Neural cell (in vitro differentiated cells): ENCODE measurements at regions not wholly inside any gene's neighbourhood (a gene's known extent, or its start where the extent isn't known, plus 50 kb on each side); places are given as distances from the start of the nearest gene placed in this dataset.

Experiments used
- EP300 ChIP-seq: fragments of 450-650 bp; conservative IDR thresholded peaks from 2 replicates; pipeline ENCODE4 v1.6.1; 2014; ENCODE audit warnings: antibody characterized with exemption, mild to moderate bottlenecking, moderate library complexity; ENCODE audit not compliant: poor library complexity, severe bottlenecking
- EZH2 ChIP-seq: fragments of 200-600, 300-800 bp; shearing (Covaris generic), sonication (generic); IDR thresholded peaks from 2 replicates; pipeline ENCODE4 v1.6.1; 2014; ENCODE audit warnings: antibody characterized with exemption, low read length, borderline replicate concordance, mild to moderate bottlenecking; ENCODE audit not compliant: insufficient read depth, poor library complexity, severe bottlenecking
- MXI1 ChIP-seq: fragments of 450-650 bp; conservative IDR thresholded peaks from 2 replicates; pipeline ENCODE4 v1.6.1; 2014; ENCODE audit warnings: antibody characterized with exemption, mild to moderate bottlenecking; ENCODE audit not compliant: poor library complexity, severe bottlenecking
- POLR2AphosphoS5 ChIP-seq: IDR thresholded peaks from 2 replicates; pipeline ENCODE4 v1.6.1; 2012
- RAD21 ChIP-seq: fragments of 450-650 bp; conservative IDR thresholded peaks from 2 replicates; pipeline ENCODE4 v1.6.1; 2014; ENCODE audit warnings: antibody characterized with exemption, mild to moderate bottlenecking, moderate library complexity
- SMC3 ChIP-seq: fragments of 450-650 bp; conservative IDR thresholded peaks from 2 replicates; pipeline ENCODE4 v1.6.1; 2014; ENCODE audit warnings: antibody characterized with exemption, mild to moderate bottlenecking, moderate library complexity; ENCODE audit not compliant: poor library complexity
- TF ChIP-seq, protein P1 (sequence below): fragments of 450-650 bp; IDR thresholded peaks from 2 replicates; pipeline ENCODE4 v1.5.1; 2014; ENCODE audit warnings: antibody characterized with exemption, mild to moderate bottlenecking, moderate library complexity; ENCODE audit not compliant: poor library complexity, severe bottlenecking
- TF ChIP-seq, protein P2 (sequence below): IDR thresholded peaks from 2 replicates; pipeline ENCODE4 v1.6.1; 2012; ENCODE audit warnings: borderline replicate concordance

DNA sequence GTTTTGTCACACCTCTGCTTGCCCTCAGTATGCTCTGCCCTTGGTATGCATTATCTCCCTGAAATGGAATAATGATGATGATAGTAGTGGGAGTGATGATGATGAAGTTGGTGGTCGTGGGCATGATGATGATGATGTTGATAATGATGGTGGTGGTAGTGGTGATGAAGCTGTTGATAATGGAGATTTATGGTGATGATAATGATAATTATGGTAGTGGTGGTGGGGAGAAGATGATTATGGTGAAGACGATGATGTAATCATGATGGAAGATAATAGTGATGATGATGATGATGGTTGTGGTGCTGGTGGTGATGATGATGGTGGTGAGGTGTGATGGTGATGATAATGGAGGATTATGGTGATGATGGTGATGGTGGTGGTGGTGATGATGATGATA lies 390.1 kb upstream of the EEF2KMT start:
- TF ChIP-seq RAD21 (no peak), EZH2 (no peak), EP300 (no peak), MXI1 (no peak), POLR2AphosphoS5 (no peak), SMC3 (no peak)
- TF ChIP-seq, protein P1, sequence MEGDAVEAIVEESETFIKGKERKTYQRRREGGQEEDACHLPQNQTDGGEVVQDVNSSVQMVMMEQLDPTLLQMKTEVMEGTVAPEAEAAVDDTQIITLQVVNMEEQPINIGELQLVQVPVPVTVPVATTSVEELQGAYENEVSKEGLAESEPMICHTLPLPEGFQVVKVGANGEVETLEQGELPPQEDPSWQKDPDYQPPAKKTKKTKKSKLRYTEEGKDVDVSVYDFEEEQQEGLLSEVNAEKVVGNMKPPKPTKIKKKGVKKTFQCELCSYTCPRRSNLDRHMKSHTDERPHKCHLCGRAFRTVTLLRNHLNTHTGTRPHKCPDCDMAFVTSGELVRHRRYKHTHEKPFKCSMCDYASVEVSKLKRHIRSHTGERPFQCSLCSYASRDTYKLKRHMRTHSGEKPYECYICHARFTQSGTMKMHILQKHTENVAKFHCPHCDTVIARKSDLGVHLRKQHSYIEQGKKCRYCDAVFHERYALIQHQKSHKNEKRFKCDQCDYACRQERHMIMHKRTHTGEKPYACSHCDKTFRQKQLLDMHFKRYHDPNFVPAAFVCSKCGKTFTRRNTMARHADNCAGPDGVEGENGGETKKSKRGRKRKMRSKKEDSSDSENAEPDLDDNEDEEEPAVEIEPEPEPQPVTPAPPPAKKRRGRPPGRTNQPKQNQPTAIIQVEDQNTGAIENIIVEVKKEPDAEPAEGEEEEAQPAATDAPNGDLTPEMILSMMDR, result no peak
- TF ChIP-seq, protein P2, sequence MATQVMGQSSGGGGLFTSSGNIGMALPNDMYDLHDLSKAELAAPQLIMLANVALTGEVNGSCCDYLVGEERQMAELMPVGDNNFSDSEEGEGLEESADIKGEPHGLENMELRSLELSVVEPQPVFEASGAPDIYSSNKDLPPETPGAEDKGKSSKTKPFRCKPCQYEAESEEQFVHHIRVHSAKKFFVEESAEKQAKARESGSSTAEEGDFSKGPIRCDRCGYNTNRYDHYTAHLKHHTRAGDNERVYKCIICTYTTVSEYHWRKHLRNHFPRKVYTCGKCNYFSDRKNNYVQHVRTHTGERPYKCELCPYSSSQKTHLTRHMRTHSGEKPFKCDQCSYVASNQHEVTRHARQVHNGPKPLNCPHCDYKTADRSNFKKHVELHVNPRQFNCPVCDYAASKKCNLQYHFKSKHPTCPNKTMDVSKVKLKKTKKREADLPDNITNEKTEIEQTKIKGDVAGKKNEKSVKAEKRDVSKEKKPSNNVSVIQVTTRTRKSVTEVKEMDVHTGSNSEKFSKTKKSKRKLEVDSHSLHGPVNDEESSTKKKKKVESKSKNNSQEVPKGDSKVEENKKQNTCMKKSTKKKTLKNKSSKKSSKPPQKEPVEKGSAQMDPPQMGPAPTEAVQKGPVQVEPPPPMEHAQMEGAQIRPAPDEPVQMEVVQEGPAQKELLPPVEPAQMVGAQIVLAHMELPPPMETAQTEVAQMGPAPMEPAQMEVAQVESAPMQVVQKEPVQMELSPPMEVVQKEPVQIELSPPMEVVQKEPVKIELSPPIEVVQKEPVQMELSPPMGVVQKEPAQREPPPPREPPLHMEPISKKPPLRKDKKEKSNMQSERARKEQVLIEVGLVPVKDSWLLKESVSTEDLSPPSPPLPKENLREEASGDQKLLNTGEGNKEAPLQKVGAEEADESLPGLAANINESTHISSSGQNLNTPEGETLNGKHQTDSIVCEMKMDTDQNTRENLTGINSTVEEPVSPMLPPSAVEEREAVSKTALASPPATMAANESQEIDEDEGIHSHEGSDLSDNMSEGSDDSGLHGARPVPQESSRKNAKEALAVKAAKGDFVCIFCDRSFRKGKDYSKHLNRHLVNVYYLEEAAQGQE, result no peak
